SW480 (cell line): ENCODE measurements at regions not wholly inside any gene's neighbourhood (a gene's known extent, or its start where the extent isn't known, plus 50 kb on each side); places are given as distances from the start of the nearest gene placed in this dataset.
A peak's percentile ranks its signal among the peaks of the same experiment; 100 is the strongest.
"Not testable (repeated sequence)": the region's sequence is repeated elsewhere in the genome, so short reads cannot be mapped to it uniquely, and the experiment has no call there.

Experiments used
- DNase-seq: peaks from one replicate; pipeline ENCODE4 v3.0.0-alpha.2; 2016; ENCODE audit warnings: low spot score

DNA sequence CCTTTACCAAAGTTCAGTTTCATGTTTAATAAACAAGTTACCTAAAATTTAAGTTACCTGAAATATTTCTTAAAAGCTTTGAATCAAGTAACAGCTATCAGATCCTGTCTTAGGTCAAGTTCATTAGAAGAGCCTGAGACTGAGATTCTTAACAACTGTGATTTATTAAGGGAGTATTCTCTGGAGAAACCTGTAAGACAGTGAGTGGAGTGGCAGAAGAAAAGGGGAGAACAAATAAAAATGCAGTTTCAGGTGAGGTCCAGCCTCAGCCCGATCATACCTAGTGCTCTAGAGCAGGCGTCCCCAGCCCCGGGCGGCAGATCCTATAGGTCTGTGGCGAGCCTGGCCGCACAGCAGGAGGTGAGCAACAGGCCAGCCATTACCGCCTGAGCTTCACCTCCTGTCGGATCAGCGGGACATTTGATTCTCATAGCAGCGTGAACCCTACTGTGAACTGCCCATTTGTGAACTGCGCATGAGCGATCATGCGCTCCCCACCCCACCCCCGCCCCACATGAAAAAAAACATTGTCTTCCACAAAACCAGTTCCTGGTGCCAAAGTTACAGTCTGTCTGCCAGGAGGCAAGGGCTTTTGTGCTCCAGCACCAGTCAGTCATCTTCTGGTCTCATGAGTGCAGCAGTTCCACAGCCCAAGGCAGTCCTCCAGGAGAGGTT is 59.2 kb upstream of the ADGRB3 start:
- DNase-seq: no peak

DNA sequence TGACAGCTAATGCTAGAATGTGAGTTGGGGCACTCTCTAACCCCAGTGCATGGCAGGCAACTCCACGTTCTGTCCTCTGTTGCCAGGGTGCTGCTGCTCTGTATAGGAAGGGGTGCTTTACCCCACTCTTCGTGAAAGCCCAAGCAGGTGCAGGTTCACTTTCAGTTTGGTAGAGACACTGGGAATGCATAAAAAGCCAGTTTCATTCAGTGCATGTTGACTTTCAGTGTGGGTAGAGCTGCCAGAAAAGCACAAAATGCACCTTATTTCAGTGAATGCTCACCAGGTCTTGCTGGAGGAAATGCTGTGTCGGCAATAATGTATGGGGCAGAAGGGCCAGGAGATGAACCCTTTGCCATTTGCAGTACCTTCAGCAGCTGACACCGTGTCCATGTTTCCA is 62.1 kb upstream of the ADGRB3 start:
- DNase-seq: no peak

DNA sequence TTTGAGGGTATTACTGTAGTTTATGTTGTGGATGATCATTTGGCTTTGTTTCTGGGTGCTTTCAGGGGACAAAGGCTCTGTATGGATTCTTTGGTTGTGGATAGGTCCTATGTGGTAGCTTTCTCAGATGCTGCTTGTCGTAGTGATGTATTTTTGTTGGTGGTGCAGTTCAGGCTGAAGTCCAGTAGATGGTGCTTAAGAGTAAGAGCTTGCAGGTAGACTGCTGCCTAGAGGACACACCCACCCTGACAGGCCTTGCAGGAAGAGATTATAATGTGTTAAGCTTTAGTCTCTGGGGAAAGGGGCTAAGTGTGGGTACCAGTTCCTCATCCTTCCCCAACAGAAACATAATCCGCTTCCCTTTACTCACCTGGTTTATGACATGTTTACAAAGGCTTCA is 62.6 kb upstream of the ADGRB3 start:
- peak; percentile 38 for DNase-seq

DNA sequence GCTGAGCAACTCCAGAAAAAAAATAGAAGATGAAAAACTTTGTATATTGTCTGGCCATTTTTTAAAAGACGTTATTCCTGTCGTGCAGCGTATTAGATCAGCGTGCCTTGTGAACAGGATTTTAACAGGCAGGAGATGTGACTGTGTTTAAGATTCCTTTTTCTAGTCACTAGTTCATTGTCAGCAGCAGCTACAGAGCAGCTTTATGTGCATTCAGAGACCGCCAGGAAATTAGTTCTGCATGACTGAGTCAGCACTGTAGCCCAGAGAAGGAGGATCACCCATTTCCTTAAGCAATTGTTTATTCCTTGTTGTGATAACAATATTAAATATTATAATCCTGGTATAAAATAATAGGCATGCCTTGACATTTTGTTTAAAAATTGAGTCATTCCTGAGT is 75.4 kb upstream of the ADGRB3 start:
- no peak for DNase-seq

DNA sequence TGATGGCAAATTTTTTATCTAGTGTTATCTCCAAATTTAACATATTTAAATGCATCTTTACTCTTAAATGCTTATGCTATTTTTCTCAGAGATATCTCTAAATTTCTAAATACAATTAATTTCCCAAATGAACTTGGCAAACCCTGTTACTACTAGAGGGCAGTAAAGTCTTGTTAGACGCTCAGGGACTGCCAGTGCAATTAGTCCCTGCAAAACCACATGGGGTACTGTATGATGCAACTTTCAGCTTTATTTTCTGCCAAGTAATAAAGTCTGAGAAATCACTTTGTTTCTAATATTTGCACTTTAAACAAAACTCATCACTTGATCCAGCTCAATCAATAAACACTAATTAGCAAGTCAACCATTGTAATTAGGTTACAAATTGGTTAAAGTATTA is 76.0 kb upstream of the ADGRB3 start:
- peak; percentile 10 for DNase-seq

DNA sequence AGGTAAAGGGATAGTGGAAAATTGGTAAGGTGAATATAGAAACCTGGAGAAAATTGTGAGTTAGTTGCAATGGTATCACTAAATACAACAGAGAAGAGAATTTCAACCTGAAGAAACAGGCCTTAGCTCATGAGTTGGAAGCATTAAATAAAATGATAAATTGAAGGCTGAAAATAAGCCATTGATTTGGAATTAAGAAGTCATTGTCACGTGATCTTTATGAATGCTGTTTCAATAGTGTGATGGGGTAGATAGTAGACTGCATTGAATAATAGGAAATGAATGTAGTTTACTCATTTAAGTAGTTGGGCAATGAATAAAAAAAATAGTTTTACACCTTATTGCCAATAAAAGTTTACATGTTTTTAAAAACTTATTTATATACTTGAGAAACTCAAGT is 88.5 kb upstream of the ADGRB3 start:
- DNase-seq: no peak

DNA sequence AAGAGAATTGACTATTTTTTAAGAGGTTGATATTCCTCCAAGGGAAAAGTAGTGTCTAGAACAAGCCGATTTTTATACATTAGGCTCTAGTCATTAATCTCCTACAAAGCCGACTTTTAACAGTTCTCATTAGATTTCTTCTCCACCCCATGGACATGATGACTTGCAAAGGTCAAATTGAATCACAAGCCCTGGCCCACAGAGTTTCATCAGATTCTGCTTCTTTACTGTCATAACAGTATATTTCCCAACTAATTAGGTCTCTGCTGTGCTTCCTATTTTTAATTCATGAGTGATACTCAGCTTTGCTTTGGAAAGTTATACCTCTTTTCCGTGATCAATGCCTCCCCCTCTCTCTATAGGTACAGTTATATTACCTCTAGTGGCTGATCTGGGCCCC is 90.6 kb upstream of the ADGRB3 start:
- DNase-seq: no peak

DNA sequence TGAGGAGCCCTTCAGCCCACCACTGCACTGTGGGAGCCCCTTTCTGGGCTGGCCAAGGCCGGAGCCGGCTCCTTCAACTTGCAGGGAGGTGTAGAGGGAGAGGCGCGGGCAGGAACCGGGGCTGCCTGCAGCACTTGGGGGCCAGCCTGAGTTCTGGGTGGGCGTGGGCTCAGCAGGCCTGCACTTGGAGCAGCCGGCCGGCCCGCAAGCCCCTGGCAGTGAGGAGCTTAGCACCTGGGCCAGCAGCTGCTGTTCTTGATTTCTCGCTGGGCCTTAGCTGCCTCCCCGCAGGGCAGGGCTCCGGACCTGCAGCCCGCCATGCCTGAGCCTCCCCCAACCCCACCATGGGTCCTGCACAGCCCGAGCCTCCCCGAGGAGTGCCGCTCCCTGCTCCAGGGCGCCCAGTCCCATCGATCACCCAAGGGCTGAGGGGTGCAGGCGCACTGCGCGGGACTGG is 101.7 kb upstream of the ADGRB3 start:
- no peak for DNase-seq

DNA sequence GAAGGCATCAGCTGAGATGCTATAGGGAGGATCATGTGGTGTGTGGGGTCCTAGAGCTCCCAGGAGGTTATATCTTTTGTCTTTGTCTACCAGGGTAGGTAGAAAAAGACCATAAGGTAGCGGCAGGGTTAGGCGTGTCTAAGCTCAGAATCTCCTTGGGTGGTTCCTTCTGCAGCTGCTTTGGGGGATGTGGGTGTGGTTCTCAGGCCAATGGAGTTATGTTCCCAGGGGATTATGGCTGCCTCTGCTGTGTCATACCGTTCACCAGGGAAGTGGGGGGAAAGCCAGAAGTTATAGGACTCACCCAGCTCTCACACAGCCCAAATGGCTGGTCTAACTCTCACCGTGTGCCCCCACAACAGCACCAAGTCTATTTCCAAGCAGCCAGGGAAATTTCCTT is 107.4 kb upstream of the ADGRB3 start:
- DNase-seq: no peak

DNA sequence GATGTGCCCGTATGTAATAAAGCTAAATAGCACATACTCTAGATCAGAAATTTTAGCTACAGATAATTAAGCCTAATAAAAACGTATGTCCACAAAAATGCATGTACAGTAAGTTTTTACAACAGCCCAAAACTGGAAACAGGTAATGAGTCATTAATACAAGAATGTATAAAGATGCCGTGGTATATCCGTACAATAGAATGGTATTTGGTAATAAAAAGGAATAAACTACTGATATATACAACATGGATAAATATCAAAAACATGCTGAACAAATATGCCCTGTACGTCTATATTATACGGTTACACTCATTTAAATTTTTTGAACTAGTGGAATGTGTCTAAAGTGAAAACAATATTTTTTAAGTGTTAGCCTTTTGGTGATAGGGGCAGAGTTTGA is 128.2 kb upstream of the ADGRB3 start:
- DNase-seq: no peak

DNA sequence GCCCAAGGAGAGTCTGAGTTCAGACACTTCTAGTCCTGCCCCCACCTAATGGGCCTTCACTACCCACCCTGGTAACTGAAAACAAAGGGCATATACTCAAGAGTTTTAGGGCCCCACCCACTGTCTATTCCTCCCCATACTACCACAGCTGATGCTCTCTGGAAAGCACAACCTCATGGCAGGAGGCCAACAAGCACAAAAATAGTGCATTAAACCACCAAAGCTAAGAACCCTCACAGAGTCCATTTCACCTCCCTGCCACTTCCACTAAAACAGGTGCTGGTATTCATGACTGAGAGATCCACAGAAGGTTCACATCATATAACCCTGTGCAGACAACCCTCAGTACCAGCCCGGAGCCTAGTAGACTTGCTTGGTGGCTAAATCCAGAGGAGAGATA is 132.1 kb upstream of the ADGRB3 start:
- DNase-seq: no peak

DNA sequence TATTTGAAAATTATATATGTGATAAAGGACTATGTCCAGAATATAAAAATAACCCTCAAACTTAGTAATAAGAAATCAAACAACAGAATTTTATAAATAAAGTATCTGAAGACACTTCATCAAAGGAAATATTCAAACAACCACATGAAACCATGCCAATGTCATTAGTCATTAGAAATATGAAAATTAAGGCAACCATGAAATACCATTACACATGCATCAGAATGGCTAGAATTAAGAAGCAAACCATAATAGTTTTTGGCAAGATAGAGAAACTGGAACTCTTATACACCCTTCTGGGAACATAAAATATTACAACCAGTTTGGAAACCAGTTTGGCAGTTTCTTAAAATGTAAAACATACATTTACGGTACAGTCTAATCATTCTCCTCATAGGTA is 137.2 kb upstream of the ADGRB3 start:
- peak; percentile 28 for DNase-seq

DNA sequence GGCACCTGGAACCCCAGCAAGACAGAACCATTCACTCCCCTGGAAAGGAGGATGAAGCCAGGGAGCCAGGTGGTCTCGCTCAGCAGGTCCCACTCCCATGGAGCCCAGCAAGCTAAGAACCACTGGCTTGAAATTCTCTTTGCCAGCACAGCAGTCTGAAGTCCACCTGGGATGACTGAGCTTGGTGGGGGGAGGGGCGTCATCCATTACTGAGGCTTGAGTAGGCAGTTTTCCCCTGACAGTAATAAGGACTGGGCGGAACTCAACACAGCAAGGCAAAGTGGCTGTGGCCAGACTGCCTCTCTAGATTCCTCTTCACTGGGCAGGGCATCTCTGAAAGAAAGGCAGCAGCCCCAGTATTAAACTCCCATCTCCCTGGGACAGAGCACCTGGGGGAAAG is 140.2 kb upstream of the ADGRB3 start:
- DNase-seq: not testable (repeated sequence)

DNA sequence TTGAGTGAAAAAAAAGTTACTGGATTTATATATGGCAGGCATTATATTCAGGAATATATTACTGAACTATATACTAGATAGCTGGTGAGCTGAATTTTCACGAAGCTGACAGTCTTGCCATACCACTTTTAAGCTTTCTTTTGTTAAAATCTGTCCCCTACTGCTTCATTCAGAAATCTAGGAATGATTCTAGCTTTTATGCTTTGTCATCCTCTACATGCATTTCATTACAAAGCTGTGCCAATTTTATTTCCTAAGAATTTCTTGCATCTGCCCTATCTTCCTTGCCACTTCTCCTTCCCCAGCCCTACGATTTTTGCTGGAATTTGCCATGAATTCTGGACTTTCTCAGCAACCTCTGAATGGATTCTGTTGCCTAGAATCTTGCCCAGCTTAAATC is 158.5 kb upstream of the ADGRB3 start:
- DNase-seq: no peak

DNA sequence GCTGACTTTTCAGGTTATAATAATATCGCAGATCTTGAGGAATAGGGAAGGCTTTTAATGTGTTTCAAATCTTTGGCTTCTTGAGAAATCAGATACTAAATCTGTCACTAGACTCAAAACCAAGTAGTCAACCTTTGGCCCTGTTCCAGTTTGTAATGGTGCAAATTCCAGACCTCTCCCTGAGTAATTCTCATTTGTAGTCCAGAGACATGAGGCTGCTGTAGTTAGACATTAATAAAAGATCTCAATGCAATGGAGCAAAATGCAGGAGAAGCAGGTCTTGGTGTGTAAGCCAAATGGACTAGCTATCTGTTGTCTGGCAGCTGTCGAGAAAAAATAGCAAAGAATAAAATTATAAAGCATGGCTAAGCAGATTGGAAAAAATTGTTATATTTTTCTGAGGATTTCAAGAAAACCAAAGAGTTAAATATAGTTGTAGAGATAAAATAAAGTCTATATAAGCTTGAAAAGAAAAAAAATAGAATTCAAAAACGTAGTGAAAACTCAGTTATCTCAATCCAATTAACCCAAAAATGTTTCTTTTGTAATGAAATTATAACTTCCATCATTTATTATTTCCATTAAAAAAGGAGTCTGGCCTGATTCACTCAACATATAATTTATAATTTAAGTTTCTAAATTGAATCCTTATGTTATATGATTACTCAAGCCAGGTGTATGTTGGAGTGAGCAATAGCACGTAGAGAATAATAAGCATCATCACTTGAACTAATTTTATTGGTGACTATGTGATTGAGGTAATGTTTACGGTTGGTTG is 161.5 kb upstream of the ADGRB3 start:
- no peak for DNase-seq

DNA sequence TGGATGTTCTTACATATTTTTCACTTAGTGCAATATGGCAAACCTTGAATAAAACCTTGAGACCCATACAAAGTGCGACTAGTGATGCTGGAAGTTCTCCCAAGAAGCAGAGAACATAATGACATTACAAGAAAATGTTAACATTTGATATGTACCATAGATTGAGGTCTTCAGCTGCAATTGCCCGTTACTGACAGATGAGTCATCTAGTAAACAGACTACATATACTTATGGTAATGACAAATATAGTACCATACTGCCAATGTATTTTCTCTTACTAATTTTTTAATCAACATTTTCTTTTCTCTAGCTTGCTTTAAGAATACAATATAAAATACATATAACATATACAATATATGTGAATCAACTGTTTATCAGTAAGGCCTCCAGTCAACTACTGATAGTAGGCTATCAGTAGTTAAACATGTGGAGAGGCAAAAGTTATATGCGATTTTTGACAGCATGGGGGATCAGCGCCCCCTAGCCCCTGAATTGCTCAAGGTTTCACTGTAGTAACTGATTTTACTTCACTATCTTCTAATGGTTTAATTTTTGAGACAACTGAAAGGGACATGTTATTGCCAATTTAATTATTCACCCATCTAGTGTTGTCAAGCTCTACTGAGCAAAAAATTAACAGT is 166.7 kb upstream of the ADGRB3 start:
- peak; percentile 1 for DNase-seq

DNA sequence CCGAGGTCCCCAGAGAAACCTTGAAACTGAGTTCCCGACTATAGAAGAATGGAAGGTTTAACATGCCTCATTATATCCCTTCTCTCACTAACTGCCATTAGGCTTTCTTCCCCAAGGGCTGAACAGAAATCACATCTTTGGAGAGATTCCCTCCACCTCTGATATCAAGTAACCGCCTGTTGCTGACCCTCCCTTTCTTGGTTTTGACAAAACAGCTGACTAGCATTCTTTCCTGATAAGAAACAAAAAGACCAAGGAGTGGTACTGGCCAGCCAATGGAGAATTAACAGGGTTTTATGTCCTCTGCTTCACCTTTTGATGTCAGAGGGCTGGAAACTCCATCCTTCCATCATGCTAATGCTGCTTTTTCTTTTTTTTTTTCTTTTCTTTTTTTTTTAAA is 176.6 kb upstream of the ADGRB3 start:
- no peak for DNase-seq

DNA sequence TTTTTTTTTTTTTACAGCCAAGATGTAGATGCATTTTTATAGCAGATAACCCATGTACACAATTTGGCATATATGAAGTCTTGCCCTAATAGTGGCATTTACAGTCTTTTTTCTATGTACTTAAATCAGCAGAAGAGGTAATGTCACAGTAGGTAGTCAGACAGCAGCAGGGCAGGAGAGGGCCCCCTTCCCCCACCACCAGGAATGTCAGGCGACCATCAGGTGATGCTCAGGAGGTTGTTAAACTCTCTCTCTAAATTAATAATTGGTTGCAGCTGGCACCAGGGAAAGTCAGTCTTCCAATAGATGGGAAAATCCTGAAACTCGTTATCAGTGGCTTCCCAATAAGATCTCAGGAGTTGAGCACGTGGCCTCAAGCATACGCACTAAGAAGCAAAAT is 188.0 kb upstream of the ADGRB3 start:
- no peak for DNase-seq

DNA sequence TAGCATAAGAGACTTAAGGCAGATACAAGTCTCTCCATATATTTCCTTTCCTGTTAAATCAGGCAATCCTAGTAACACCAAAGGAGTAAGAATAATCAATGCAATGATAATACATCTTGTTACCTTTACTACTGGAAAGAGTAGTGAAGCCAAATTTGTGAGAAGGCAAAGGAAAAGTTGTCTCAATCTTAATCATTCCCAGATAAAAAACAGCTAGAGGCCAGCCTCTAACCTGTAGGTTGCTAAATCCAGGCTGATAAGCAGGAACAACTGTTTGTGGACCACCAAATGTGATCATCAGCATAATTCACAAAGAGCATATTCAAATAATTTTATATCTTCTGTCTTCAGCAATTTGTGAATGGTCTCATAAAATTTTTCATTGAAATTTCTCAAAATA is 189.2 kb upstream of the ADGRB3 start:
- DNase-seq: no peak

DNA sequence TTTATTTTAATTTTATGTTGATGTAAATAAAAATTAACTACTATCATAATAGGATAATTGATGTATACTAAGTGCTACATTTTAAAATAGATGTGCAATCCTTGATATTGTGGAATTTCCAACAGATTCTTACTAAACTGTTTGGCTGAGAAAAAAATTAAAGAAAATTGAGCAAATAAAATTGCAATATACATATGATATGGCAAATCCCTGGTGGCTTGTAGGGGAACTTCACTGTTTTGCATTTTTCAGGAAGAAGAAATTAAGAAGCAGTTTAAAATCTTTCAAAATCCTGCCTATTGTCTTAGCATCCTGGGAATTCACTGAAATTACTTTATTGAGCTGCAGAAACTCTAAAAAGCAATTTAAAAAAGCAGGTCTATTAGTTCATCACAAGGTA is 191.4 kb upstream of the ADGRB3 start:
- no peak for DNase-seq

DNA sequence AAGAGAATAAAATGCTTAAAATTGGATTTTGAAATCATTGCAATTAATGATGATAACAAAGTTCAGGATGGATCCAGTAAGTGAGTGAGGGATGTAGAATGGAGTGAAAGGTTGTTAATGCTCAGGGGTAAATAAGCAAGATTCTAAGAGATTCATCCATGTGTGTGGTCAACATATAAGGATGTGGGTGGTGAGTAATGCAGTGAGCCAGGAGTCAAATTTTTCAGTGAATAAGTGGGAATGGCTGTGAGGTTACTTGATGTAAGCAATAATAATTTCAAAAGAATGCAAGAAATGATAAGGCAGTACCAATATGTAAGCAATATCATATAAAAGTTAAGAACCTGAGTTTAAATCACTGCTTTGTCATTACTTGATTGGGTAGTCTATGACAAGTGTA is 207.5 kb upstream of the ADGRB3 start:
- no peak for DNase-seq

DNA sequence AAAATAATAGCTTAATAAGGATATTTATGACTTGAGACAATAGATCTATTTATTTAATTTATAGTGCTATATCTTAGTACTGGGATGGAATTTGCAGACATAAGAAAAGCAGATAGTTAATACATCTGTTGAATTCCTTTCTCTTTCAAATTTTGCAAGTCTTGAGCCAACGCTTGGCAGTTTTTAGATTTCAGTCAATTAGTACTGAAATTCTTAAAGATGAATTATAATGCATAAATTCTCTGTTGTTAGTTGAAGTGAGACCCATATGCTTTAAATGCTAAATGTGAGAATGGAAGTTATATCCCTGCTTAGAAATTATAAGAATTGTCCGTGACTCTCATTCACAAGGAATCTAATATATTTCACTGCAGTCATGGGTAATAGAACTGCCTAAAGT is 225.1 kb upstream of the ADGRB3 start:
- no peak for DNase-seq

DNA sequence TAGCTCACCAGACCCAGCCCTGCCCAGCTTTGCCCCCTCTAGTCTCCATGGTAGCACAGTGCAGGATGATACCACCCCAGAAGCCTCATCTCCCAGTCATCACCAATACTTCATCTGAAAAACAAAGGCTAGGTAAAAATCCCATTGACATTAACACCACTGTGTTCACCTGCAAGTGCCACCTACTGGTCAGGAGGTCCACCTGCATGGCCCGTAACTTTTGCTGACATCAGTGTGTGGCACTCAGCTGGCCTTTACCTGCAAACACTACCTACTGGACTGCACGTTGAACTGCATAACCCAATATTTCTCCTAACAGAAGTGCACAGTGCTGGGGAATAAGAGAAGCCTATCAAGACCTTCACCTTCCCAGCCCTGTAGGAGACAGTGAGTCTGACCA is 234.7 kb upstream of the ADGRB3 start:
- DNase-seq: no peak
